ENCODE measurements at regions not wholly inside any gene's neighbourhood (a gene's known extent, or its start where the extent isn't known, plus 50 kb on each side); places are given as distances from the start of the nearest gene placed in this dataset.
"Not testable (repeated sequence)": the region's sequence is repeated elsewhere in the genome, so short reads cannot be mapped to it uniquely, and the experiment has no call there.

GRCh38 chr7:113270790-113271189 lies 152.4 kb upstream of the SMIM30 start:
- TF ChIP-seq ZNF565 (CRISPR knock-in tag; conservative IDR thresholded peaks at IDR 0.05; ENCODE audit: low read depth) (no peak), CREB5 (CRISPR knock-in tag; IDR thresholded peaks at IDR 0.05; ENCODE audit: low read depth) (no peak), GLIS3 (CRISPR knock-in tag; IDR thresholded peaks at IDR 0.05) (no peak), OSR1 (CRISPR knock-in tag; IDR thresholded peaks at IDR 0.05) (no peak), ZFP30 (CRISPR knock-in tag; IDR thresholded peaks at IDR 0.05) (no peak)

GRCh38 chr7:113269592-113269991 lies 151.2 kb upstream of the SMIM30 start:
- not testable (repeated sequence) for ATAC-seq

More at GRCh38 chr7:113270790-113271189, 152.4 kb upstream of the SMIM30 start:
- no peak for ATAC-seq

GRCh38 chr7:113268757-113269156 lies 150.4 kb upstream of the SMIM30 start:
- no peak for TF ChIP-seq SNAI2 (CRISPR knock-in tag; IDR thresholded peaks at IDR 0.05)
- TF ChIP-seq PATZ1 (CRISPR knock-in tag; IDR thresholded peaks at IDR 0.05; ENCODE audit: borderline replicate concordance): no peak
- no peak for TF ChIP-seq GLIS3 (CRISPR knock-in tag; IDR thresholded peaks at IDR 0.05)
- no peak for TF ChIP-seq POU6F1 (CRISPR knock-in tag; IDR thresholded peaks at IDR 0.05; ENCODE audit: borderline replicate concordance, low read depth)
- no peak for ATAC-seq

GRCh38 chr7:113267885-113268284 lies 149.5 kb upstream of the SMIM30 start:
- ATAC-seq: no peak
- TF ChIP-seq CSDC2 (CRISPR knock-in tag; IDR thresholded peaks at IDR 0.05): no peak

GRCh38 chr7:113267271-113267670 lies 148.9 kb upstream of the SMIM30 start:
- TF ChIP-seq ZNF70 (CRISPR knock-in tag; IDR thresholded peaks at IDR 0.05): no peak
- TF ChIP-seq CSDC2 (CRISPR knock-in tag; IDR thresholded peaks at IDR 0.05): no peak
- TF ChIP-seq ESRRG (CRISPR knock-in tag; IDR thresholded peaks at IDR 0.05): no peak
- no peak for TF ChIP-seq GLIS3 (CRISPR knock-in tag; IDR thresholded peaks at IDR 0.05)
- no peak for TF ChIP-seq SNAI2 (CRISPR knock-in tag; IDR thresholded peaks at IDR 0.05)
- no peak for TF ChIP-seq OSR1 (CRISPR knock-in tag; IDR thresholded peaks at IDR 0.05)
- no peak for TF ChIP-seq POU6F1 (CRISPR knock-in tag; IDR thresholded peaks at IDR 0.05; ENCODE audit: borderline replicate concordance, low read depth)
- TF ChIP-seq TOX (CRISPR knock-in tag; IDR thresholded peaks at IDR 0.05; ENCODE audit: borderline replicate concordance): no peak
- no peak for TF ChIP-seq PATZ1 (CRISPR knock-in tag; IDR thresholded peaks at IDR 0.05; ENCODE audit: borderline replicate concordance)
- no peak for TF ChIP-seq BACH2 (CRISPR knock-in tag; IDR thresholded peaks at IDR 0.05; ENCODE audit: borderline replicate concordance)
- no peak for TF ChIP-seq RARB (CRISPR knock-in tag; IDR thresholded peaks at IDR 0.05)
- no peak for TF ChIP-seq ZNF565 (CRISPR knock-in tag; conservative IDR thresholded peaks at IDR 0.05; ENCODE audit: low read depth)
- no peak for TF ChIP-seq CSRNP3 (CRISPR knock-in tag; IDR thresholded peaks at IDR 0.05)
- TF ChIP-seq ZFP30 (CRISPR knock-in tag; IDR thresholded peaks at IDR 0.05): no peak
- no peak for TF ChIP-seq ARNTL (CRISPR knock-in tag; IDR thresholded peaks at IDR 0.05; ENCODE audit: borderline replicate concordance, low read depth)
- no peak for TF ChIP-seq ZC3H10 (CRISPR knock-in tag; IDR thresholded peaks at IDR 0.05)
- no peak for TF ChIP-seq ZFP3 (CRISPR knock-in tag; IDR thresholded peaks at IDR 0.05)
- ATAC-seq: peak; percentile 74
